Neural crest cell (in vitro differentiated cells): ENCODE measurements at regions not wholly inside any gene's neighbourhood (a gene's known extent, or its start where the extent isn't known, plus 50 kb on each side); places are given as distances from the start of the nearest gene placed in this dataset.

Experiments used
- DNase-seq: peaks from one replicate; pipeline ENCODE4 v3.0.0; 2021; ENCODE audit warnings: low read depth, mixed read lengths, low spot score
- H3K27ac Mint-ChIP-seq: one replicate; pipeline ENCODE4 v1.8.0; 2021; ENCODE audit warnings: mild to moderate bottlenecking, mixed read lengths; ENCODE audit not compliant: unreplicated experiment
- H3K27me3 Mint-ChIP-seq: 2 replicates; pipeline ENCODE4 v1.8.0; 2021; ENCODE audit warnings: low read depth, mild to moderate bottlenecking, mixed read lengths
- H3K36me3 Mint-ChIP-seq: 2 replicates; pipeline ENCODE4 v1.8.0; 2021; ENCODE audit warnings: low read depth, mild to moderate bottlenecking, mixed read lengths
- H3K4me1 Mint-ChIP-seq: 2 replicates; pipeline ENCODE4 v1.8.0; 2021; ENCODE audit warnings: mixed read lengths
- H3K4me3 Mint-ChIP-seq: one replicate; pipeline ENCODE4 v1.8.0; 2021; ENCODE audit warnings: mild to moderate bottlenecking, mixed read lengths
- H3K9me3 Mint-ChIP-seq: 2 replicates; pipeline ENCODE4 v1.8.0; 2021; ENCODE audit warnings: mixed read lengths
- CTCF ChIP-seq: fragments of 200-600 bp; sonication (generic); conservative IDR thresholded peaks from 2 replicates; pipeline ENCODE4 v1.5.0; 2021; ENCODE audit warnings: antibody characterized with exemption, mild to moderate bottlenecking

- Mint-ChIP-seq H3K36me3 (no peaks in the 10 kb centered on the region), H3K27ac (no peak overlapping the region), H3K9me3 (no peaks in the 10 kb centered on the region), H3K27me3 (no peaks in the 10 kb centered on the region), H3K4me1 (no peaks in the 10 kb centered on the region), H3K4me3 (no peak overlapping the region)
- no peak for DNase-seq
- TF ChIP-seq CTCF: no peak
These were observed 145.0 kb upstream of the MEIS2 start for GRCh38 chr15:37245358-37245757.

GRCh38 chr15:37246065-37246464, 145.7 kb upstream of the MEIS2 start:
- Mint-ChIP-seq H3K27ac (no peak overlapping the region), H3K27me3 (no peaks in the 10 kb centered on the region), H3K4me1 (no peaks in the 10 kb centered on the region), H3K36me3 (no peaks in the 10 kb centered on the region), H3K4me3 (no peak overlapping the region), H3K9me3 (no peaks in the 10 kb centered on the region)
- no peak for DNase-seq
- TF ChIP-seq CTCF: no peak

GRCh38 chr15:37246856-37247255, 146.5 kb upstream of the MEIS2 start:
- no peaks in the 10 kb centered on the region for H3K4me1 Mint-ChIP-seq
- TF ChIP-seq CTCF: no peak
- DNase-seq: no peak
- no peak overlapping the region for H3K4me3 Mint-ChIP-seq
- H3K27me3 Mint-ChIP-seq: no peaks in the 10 kb centered on the region
- H3K27ac Mint-ChIP-seq: no peak overlapping the region
- no peaks in the 10 kb centered on the region for H3K36me3 Mint-ChIP-seq
- H3K9me3 Mint-ChIP-seq: no peaks in the 10 kb centered on the region

- no peaks in the 10 kb centered on the region for H3K27me3 Mint-ChIP-seq
- no peak for DNase-seq
- H3K36me3 Mint-ChIP-seq: no peaks in the 10 kb centered on the region
- no peak for TF ChIP-seq CTCF
- H3K27ac Mint-ChIP-seq: no peak overlapping the region
- H3K4me1 Mint-ChIP-seq: no peaks in the 10 kb centered on the region
- no peaks in the 10 kb centered on the region for H3K9me3 Mint-ChIP-seq
- no peak overlapping the region for H3K4me3 Mint-ChIP-seq
These were observed 148.9 kb upstream of the MEIS2 start for GRCh38 chr15:37249249-37249648.

- H3K36me3 Mint-ChIP-seq: no peaks in the 10 kb centered on the region
- no peak for TF ChIP-seq CTCF
- no peaks in the 10 kb centered on the region for H3K9me3 Mint-ChIP-seq
- H3K4me3 Mint-ChIP-seq: no peak overlapping the region
- no peaks in the 10 kb centered on the region for H3K4me1 Mint-ChIP-seq
- peaks cover 5% of the 10 kb centered on the region for H3K27me3 Mint-ChIP-seq
- DNase-seq: no peak
- H3K27ac Mint-ChIP-seq: no peak overlapping the region
These were observed 152.2 kb upstream of the MEIS2 start for GRCh38 chr15:37252530-37252929.

- DNase-seq: no peak
- peaks cover 2% of the 10 kb centered on the region for H3K9me3 Mint-ChIP-seq
- no peak overlapping the region for H3K27ac Mint-ChIP-seq
- no peaks in the 10 kb centered on the region for H3K4me1 Mint-ChIP-seq
- H3K36me3 Mint-ChIP-seq: no peaks in the 10 kb centered on the region
- no peak for TF ChIP-seq CTCF
- peaks cover 5% of the 10 kb centered on the region for H3K27me3 Mint-ChIP-seq
- no peak overlapping the region for H3K4me3 Mint-ChIP-seq
These were observed 153.5 kb upstream of the MEIS2 start for GRCh38 chr15:37253877-37254276.
